D341Med (cell line): ENCODE measurements at regions not wholly inside any gene's neighbourhood (a gene's known extent, or its start where the extent isn't known, plus 50 kb on each side); places are given as distances from the start of the nearest gene placed in this dataset.
"Not testable (repeated sequence)": the region's sequence is repeated elsewhere in the genome, so short reads cannot be mapped to it uniquely, and the experiment has no call there.

Experiments used
- DNase-seq: peaks from one replicate; pipeline ENCODE4 v3.0.0; 2012; ENCODE audit warnings: low spot score

- DNase-seq, result no peak
Measured at GRCh38 chr4:187065806-187066205, 342.1 kb upstream of the FAT1 start.

- no peak for DNase-seq
Measured at GRCh38 chr4:187069398-187069797, 345.7 kb upstream of the FAT1 start.

DNA sequence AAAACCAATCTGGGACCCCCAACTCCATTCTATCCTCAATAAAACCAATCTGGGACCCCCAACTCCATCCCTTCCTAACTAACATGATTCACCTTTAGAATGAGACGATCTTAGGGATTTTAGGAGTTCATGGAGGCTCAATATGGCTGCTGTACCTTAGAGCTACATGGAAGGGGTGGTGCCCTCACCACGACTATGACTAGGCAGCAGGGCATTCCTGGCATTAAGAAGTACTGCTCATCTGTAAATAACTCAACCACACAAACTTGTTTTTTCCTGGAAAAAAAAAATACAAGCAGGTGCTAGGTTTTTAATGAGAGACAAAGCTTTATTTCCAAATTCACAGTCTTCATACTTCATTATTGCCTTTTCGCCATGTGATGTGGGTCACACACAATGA is 346.5 kb upstream of the FAT1 start:
- no peak for DNase-seq

DNA sequence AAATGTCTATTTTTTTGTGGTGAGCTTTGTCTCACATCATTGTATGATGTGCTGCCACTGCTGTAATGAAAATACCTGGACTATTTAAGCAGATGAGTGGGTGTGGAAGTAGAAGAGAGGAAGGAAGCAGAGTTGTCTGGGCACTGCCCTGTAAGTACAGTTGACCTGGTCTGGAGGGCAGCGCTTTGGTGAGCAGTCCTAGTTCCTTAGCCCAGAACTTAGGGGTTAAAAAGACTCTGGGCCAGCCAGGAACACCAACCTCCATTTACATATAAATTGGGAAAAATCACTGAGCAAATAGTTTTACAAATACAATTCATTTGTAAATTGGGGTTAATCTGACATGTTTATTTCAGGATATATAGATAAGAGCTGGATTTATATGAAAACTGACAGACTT is 347.1 kb upstream of the FAT1 start:
- DNase-seq, result no peak

DNA sequence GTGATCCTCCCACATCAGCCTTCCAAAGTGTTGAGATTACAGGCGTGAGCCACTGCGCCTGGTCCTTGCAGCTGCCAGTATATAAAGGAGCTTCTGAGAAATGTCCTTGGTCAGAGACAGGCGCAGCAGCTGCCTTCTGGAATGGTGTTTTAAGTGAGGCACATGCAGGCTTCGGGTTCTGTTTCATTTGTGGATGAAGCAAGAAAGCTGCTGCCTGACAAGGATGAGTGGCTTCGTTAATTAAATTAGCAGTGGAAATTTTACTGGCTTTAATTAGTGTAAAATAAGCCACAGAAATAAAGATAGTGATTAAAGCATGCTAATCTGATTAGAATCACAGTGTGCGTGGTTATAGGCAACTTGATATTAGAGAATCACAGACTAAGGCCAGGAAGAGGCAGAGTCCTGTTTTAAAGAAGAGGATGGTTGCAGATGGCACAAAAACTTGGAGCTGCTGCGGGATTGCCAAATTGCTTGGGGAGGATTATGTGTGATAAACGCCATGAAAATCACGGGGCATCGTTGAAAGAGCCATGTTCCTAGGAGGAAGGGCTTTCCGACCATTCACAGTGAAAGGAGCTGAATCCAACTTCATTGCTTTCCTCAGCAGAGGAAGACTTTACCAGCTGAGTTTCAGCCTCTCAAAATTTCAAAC is 348.4 kb upstream of the FAT1 start:
- peak; percentile 71 for DNase-seq

GRCh38 chr4:187073820-187074219 is 350.2 kb upstream of the FAT1 start:
- no peak for DNase-seq

GRCh38 chr4:187075514-187075913 is 351.9 kb upstream of the FAT1 start:
- DNase-seq, result no peak

DNA sequence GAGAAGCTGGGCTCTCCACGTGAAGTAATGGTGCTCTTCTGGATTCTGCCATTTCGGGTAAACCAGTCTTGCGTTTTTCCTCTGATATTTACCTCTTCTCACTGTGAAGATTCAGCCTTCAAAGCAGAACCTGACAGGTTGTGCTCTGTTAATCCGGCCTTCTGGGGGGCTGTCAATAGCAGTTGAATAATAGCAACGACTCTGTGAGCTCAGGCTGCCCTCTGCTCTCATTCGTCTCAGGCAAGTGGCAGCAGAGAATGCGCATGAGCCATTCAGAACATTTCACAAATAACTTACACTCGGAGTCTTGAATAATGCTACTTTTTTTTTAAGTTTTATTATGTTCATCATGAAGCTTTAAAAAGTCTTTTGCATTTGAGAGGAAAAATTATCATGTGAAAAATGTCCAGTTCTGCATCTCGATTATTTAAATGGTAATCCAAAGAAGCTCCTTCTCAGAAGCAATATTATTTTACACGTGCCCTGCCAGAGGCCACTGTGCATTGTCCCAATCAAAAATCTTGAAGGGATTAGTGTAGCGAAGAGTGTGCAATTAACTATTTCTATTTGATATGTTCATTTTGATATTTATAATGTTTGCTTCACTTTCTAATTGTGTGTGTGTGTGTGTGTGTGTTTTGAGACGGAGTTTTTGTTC is 354.2 kb upstream of the FAT1 start:
- DNase-seq, result no peak

DNA sequence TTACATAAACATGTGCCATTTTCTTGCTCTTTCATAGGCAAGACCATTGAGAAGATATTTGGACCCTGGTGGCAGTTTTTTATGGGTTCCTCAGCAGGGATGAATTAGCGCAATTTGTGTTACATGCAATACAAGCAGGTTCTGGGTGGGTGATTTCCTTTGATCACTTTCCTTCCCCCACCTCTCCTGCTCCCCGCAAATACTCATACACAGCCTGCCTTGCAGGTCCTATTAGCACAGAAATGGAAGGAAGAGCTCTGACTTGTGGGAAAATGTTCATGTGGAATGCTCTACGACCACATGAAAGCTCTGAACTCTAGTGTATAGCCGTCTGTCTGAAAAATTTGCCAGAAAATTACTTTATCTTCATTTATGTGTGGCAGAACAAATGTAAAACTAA is 361.0 kb upstream of the FAT1 start:
- no peak for DNase-seq

GRCh38 chr4:187085339-187085738 is 361.7 kb upstream of the FAT1 start:
- no peak for DNase-seq

DNA sequence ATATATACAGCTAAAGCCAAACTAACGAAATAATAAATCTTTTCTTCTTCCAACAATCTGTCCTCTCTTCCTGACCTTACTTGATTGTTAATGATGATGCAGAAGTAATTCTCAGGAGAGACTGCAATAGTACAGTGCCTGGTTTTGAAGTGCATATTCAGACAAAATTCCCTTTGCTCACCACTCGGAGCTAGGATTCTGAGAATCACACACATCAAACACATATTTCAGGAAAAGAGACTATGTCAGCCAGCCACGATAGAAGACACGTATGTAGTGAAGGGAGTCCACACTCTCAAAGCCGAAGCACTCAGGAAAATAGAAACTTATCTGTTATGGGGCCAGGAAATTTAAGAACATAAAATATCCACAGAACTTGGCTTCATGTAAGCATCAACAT is 362.5 kb upstream of the FAT1 start:
- no peak for DNase-seq

DNA sequence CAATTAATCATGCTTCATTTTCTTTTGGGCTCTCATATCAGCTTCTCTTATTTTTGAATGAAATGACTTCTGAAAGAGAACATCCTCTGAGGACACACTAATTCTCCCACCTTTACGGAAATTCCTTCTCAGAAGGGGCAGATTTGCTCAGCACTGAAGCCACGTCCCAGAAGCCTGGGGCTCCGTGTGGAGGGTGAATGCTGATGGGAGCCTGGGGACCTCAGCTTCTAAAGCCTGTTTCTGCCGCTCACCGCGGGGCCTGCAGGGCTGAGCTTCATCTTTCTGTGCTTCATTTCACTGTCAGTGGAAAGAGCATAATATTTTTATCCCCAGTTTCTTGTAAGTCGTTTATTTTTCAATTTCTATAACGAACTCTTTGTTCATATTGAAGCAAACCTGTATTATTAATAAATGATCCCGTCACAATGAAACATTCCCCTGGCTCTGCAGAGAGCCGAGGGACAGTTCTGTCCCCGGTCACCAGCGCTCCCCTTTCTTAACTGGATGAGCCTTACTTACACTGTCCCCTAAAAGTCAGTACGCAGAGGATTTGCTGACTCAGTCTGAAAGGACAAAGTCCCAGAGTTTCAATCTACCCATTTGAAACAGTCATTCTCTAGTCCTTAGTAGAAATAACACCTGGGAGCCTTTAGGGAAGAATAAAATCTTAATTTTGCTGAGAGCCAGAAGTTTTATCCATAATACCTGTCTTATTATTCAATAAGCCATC is 364.6 kb upstream of the FAT1 start:
- DNase-seq, result no peak

GRCh38 chr4:187090401-187090800 is 366.7 kb upstream of the FAT1 start:
- no peak for DNase-seq

- not testable (repeated sequence) for DNase-seq
Measured at GRCh38 chr4:187090832-187091231, 367.2 kb upstream of the FAT1 start.

- DNase-seq, result no peak
Measured at GRCh38 chr4:187094144-187094543, 370.5 kb upstream of the FAT1 start.

DNA sequence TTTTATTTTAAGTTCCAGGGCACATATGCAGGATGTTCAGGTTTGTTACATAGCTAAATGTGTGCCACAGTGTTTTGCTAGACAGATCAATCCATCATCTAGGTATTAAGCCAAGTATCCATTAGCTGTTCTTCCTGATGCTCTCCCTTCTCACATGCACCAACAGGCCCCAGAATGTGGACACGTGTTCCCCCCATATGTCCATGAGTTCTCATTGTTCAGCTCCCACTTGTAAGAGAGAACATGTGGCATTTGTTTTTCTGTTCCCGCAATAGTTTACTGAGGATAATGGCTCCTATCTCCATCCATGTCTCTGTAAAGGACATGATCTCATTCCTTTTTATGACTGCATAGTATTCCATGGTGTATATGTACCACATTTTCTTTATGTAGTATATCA is 374.8 kb upstream of the FAT1 start:
- DNase-seq, result no peak

DNA sequence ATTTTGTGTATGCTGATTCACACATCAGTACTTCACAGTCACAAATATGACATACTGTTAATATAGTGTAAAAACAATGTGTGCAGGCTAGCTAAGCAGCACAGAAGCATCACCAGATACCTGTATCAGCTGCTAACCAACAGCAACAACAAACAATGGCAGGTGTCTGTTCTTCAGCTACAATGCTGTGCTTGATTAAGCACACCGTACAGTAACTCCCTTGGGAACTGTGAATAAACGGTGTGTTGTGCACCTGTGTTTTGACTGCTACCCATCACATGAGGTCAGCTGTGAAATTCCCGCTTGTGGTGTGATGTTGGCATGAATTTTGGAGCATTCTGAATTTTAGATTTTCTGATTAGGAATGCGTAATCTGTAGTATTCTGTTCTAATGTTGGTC is 379.7 kb upstream of the FAT1 start:
- no peak for DNase-seq

- no peak for DNase-seq
Measured at GRCh38 chr4:187108845-187109244, 385.2 kb upstream of the FAT1 start.

- DNase-seq, result no peak
Measured at GRCh38 chr4:187109636-187110035, 386.0 kb upstream of the FAT1 start.

DNA sequence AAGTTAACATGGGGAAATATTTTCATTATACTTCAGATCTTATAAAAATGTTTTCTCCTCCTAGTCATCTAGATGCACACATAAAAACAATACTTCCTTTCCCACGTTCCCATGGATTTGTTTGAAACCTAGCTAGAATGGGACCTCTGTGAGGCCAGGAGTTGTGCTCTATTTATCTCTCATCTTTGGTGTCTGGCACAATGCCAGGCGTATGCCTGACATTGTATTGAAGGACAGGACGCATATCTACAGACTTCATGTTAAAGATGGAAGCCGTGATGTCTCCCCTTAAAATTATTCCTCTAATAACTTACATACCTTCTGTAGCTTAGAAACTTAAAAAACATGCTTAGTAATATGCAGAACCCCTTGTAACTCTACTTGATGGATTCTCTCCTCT is 394.5 kb upstream of the FAT1 start:
- DNase-seq, result no peak

DNA sequence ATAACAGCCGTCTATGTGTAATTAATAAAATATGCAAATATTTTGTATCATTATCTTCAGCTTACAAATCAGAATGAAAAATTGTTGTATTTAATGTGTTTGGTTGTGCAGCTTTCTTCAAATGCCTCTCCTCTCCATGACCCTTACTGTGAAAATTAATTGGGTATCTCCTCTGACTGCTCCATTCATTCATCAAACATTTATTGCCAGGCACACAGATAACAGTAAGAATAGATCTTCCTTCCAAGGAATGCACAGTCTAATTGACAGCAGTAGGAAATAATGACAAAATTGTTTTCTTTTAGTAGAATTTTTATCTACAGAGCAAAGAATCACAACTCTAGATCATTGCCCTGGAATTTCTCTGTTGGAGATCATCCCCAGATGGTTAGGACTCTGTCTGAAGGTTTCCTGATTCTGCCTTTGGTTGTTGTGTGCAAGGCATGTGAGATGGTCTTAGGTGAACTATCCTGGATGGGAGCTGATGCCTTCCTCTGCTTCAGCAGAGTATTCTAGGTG is 395.0 kb upstream of the FAT1 start:
- no peak for DNase-seq

DNA sequence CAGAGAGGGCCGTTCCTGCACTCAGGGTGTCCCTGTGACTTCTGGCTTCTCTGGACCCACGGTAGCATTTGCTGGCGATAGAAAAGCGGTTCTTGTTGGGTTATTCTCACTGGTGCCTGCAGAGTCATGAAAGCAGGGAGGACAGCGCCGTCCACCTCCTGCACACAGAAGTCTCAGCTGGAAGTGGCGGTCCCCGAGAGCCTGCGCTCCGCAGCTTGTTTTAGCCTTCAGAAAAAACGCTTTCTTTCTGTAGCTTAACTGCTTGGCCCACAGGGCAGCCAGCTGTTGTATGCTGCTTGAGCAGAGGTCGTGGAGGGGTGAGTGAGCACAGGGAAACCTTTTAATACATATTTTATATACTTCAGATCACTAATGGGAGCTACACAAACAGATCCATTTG is 400.7 kb upstream of the FAT1 start:
- no peak for DNase-seq

GRCh38 chr4:187125062-187125461 is 401.4 kb upstream of the FAT1 start:
- no peak for DNase-seq
